ENCODE measurements at regions not wholly inside any gene's neighbourhood (a gene's known extent, or its start where the extent isn't known, plus 50 kb on each side); places are given as distances from the start of the nearest gene placed in this dataset.

DNA sequence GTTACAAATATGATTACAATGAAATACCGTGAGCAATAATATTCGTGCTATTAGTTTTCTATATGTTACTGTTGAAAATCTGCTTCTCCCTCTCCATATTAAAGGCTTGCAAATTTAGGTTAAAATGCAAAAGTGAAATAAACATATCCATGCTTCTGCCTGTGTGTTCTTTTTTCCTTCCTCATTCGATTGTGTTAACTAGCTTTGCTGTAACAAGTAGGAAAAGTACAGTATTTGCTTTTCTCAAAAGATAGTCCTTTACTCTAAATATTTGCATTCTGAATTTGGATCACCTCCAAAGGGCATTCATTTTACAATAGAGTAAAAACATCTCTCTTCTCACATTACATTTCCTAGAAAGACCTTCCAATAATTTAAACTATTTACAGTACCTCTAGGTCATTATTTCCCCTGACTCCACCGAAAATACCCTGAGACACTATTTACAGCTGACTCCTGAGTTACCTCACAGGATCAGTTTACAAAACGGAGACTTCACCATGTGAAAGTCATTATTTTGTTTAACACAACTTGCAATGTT is 835.0 kb upstream of the FANCL start:
- H3K4me1 ChIP-seq (ENCODE audit: low read depth), result peaks cover 17% of the 10 kb centered on the region
- no peak overlapping the region for H3K27ac ChIP-seq
- no peak overlapping the region for H3K4me3 ChIP-seq
- TF ChIP-seq, protein P1, sequence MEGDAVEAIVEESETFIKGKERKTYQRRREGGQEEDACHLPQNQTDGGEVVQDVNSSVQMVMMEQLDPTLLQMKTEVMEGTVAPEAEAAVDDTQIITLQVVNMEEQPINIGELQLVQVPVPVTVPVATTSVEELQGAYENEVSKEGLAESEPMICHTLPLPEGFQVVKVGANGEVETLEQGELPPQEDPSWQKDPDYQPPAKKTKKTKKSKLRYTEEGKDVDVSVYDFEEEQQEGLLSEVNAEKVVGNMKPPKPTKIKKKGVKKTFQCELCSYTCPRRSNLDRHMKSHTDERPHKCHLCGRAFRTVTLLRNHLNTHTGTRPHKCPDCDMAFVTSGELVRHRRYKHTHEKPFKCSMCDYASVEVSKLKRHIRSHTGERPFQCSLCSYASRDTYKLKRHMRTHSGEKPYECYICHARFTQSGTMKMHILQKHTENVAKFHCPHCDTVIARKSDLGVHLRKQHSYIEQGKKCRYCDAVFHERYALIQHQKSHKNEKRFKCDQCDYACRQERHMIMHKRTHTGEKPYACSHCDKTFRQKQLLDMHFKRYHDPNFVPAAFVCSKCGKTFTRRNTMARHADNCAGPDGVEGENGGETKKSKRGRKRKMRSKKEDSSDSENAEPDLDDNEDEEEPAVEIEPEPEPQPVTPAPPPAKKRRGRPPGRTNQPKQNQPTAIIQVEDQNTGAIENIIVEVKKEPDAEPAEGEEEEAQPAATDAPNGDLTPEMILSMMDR (IDR thresholded peaks at IDR 0.05; ENCODE audit: low read depth, low read length), result no peak
- DNase-seq (ENCODE audit: low read depth in 1 of 2, low spot score in 1 of 2), result no peak
- H3K9me3 ChIP-seq (ENCODE audit: low read depth), result no peaks in the 10 kb centered on the region
- H3K36me3 ChIP-seq, result no peaks in the 10 kb centered on the region
- no peaks in the 10 kb centered on the region for H3K27me3 ChIP-seq

DNA sequence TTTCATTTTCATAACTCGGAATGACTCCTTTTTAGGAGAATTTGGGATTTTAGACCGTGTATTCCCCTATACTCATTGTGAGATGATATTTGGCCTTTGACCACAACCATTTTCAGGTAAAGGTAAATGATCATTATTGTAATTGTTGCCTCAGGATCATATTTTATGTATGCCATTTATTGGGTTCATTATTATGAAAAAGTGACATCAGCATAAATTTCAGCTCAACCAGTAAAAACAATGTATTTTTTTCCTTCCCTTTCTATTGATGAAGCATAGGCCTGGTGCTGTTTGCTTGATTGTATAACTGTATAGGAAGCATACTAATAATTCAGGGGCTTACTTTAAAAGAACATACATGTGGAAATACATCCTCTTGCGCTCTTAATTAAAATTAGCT is 832.9 kb upstream of the FANCL start:
- H3K27me3 ChIP-seq, result no peaks in the 10 kb centered on the region
- no peaks in the 10 kb centered on the region for H3K36me3 ChIP-seq
- H3K9me3 ChIP-seq (ENCODE audit: low read depth), result no peaks in the 10 kb centered on the region
- H3K4me1 ChIP-seq (ENCODE audit: low read depth), result no peaks in the 10 kb centered on the region
- TF ChIP-seq, protein P1 (IDR thresholded peaks at IDR 0.05; ENCODE audit: low read depth, low read length), result no peak
- DNase-seq (ENCODE audit: low read depth in 1 of 2, low spot score in 1 of 2), result no peak
- H3K4me3 ChIP-seq, result no peak overlapping the region
- no peak overlapping the region for H3K27ac ChIP-seq

DNA sequence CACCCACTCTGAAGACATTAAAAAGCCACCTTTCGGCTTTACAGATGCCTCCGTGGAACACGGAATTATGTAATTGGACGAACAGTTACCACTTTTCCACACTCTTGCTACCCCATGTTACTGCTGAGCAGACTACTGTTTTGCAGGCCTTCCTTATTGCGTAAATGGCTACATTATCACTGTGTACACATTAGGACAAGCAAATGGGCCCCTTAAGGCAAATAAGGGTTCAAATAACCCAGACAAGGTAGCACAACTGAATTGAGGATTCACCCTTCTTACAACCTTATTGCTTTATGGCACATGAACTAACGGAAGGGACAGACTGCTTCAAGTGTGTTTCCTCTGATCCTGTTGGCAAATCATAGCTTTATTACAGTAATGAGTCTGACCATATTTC is 832.2 kb upstream of the FANCL start:
- DNase-seq (ENCODE audit: low read depth in 1 of 2, low spot score in 1 of 2), result no peak
- Histone ChIP-seq H3K4me1 (ENCODE audit: low read depth) (no peaks in the 10 kb centered on the region), H3K9me3 (ENCODE audit: low read depth) (no peaks in the 10 kb centered on the region), H3K27ac (no peak overlapping the region), H3K4me3 (no peak overlapping the region), H3K27me3 (no peaks in the 10 kb centered on the region), H3K36me3 (no peaks in the 10 kb centered on the region)
- TF ChIP-seq, protein P1 (IDR thresholded peaks at IDR 0.05; ENCODE audit: low read depth, low read length), result no peak

DNA sequence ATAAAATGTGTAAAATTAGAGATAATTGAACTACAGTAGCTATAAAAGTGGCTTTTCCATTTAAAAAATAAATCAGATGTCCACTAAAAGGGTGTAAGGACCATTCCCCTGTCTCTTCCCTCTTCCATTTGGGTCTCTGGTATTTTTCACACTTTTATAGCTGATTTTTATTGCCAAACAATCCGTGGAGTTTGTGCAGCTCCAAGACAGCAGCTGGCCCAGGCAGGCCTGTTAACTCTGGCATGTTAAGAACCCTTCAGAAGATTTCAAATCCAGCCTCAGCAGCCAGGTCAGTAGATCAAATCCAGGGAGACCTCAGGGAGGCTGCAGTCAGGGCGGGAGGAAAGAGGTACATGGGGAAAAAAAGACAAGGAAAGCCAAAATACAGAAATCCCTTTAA is 827.1 kb upstream of the FANCL start:
- TF ChIP-seq, protein P1 (IDR thresholded peaks at IDR 0.05; ENCODE audit: low read depth, low read length), result no peak
- Histone ChIP-seq H3K4me1 (ENCODE audit: low read depth) (no peaks in the 10 kb centered on the region), H3K4me3 (no peak overlapping the region), H3K9me3 (ENCODE audit: low read depth) (no peaks in the 10 kb centered on the region), H3K27ac (no peak overlapping the region), H3K36me3 (no peaks in the 10 kb centered on the region), H3K27me3 (no peaks in the 10 kb centered on the region)
- no peak for DNase-seq (ENCODE audit: low read depth in 1 of 2, low spot score in 1 of 2)

DNA sequence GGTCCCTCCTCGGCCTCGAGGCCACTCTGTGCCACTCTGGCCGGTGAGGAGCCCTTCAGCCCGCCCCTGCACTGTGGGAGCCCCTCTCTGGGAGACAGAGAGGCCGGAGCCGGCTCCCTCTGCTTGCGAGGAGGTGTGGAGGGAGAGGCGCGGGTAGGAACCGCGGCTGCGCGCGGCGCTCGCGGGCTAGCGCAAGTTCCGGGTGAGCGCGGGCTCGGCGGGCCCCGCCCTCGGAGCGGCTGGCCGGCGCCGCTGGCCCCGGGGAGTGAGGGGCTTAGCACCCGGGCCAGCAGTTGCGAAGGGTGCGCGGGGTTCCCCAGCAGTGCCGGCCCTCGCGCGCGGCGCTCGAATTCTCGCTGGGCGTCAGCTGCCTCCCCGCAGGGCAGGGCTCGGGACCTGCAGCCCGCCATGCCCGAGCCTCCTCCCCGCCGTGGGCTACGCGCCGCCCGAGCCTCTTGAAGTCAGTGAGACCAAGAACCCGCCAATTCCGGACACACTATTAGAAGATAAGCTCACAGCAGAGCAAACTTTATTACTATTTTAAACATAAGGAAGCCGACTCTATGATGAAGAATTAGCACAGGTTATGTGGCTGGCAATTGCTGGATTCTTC is 825.8 kb upstream of the FANCL start:
- no peaks in the 10 kb centered on the region for H3K4me1 ChIP-seq (ENCODE audit: low read depth)
- TF ChIP-seq, protein P1 (IDR thresholded peaks at IDR 0.05; ENCODE audit: low read depth, low read length), result no peak
- H3K9me3 ChIP-seq (ENCODE audit: low read depth), result no peaks in the 10 kb centered on the region
- H3K36me3 ChIP-seq, result no peaks in the 10 kb centered on the region
- H3K27me3 ChIP-seq, result no peaks in the 10 kb centered on the region
- H3K4me3 ChIP-seq, result no peak overlapping the region
- no peak overlapping the region for H3K27ac ChIP-seq
- DNase-seq (ENCODE audit: low read depth in 1 of 2, low spot score in 1 of 2), result no peak
